ENCODE measurements at regions not wholly inside any gene's neighbourhood (a gene's known extent, or its start where the extent isn't known, plus 50 kb on each side); places are given as distances from the start of the nearest gene placed in this dataset.

- TF ChIP-seq EZH2phosphoT487 (conservative IDR thresholded peaks at IDR 0.05; ENCODE audit: low read length) (no peak), CTCF (IDR thresholded peaks at IDR 0.05; ENCODE audit: insufficient read depth, low read length, poor library complexity, severe bottlenecking) (no peak)
Measured at GRCh38 chr2:117714110-117714509, 100.4 kb upstream of the DDX18 start.
